ENCODE measurements at regions not wholly inside any gene's neighbourhood (a gene's known extent, or its start where the extent isn't known, plus 50 kb on each side); places are given as distances from the start of the nearest gene placed in this dataset.
A peak's percentile ranks its signal among the peaks of the same experiment; 100 is the strongest.

GRCh38 chr22:44574057-44574639, 76.1 kb upstream of the RTL6 start:
- H3K27me3 ChIP-seq = no peaks in the 10 kb centered on the region
- peak in 1 of 2 donors; percentile 24 for DNase-seq
- no peaks in the 10 kb centered on the region for H3K4me1 ChIP-seq
- intact Hi-C loops (cut with DNase I) = no loop called here
- H3K4me3 ChIP-seq (replicated peaks in 1 of 3) = no peak overlapping the region
- TF ChIP-seq CTCF (IDR thresholded peaks at IDR 0.05) = no peak
- H3K36me3 ChIP-seq = no peaks in the 10 kb centered on the region
- no peaks in the 10 kb centered on the region for H3K9me3 ChIP-seq
- WGBS, 2 donors = 40% methylated on average over 10 of the region's 10 CpGs
- no peak overlapping the region for H3K27ac ChIP-seq

GRCh38 chr22:44573451-44573850, 75.4 kb upstream of the RTL6 start:
- no peaks in the 10 kb centered on the region for H3K27me3 ChIP-seq
- TF ChIP-seq CTCF (IDR thresholded peaks at IDR 0.05) = no peak
- no peaks in the 10 kb centered on the region for H3K4me1 ChIP-seq
- intact Hi-C loops (cut with DNase I) = no loop called here
- no peak overlapping the region for H3K4me3 ChIP-seq (replicated peaks in 1 of 3)
- DNase-seq = no peak
- H3K27ac ChIP-seq = no peak overlapping the region
- H3K9me3 ChIP-seq = no peaks in the 10 kb centered on the region
- H3K36me3 ChIP-seq = no peaks in the 10 kb centered on the region
- WGBS, 2 donors = 90 to 97% methylated on average over 3 to 4 of the region's 4 CpGs

GRCh38 chr22:44572414-44573207, 74.6 kb upstream of the RTL6 start:
- Histone ChIP-seq H3K4me1 (no peaks in the 10 kb centered on the region), H3K9me3 (no peaks in the 10 kb centered on the region), H3K4me3 (replicated peaks in 1 of 3) (no peak overlapping the region), H3K27ac (no peak overlapping the region), H3K36me3 (no peaks in the 10 kb centered on the region), H3K27me3 (no peaks in the 10 kb centered on the region)
- 77 to 79% methylated on average over 12 to 14 of the region's 14 CpGs for WGBS, 2 donors
- no peak for DNase-seq
- intact Hi-C loops (cut with DNase I) = no loop called here
- no peak for TF ChIP-seq CTCF (IDR thresholded peaks at IDR 0.05)
- TF ChIP-seq POLR2A (IDR thresholded peaks at IDR 0.05) = no peak

- no peak overlapping the region for H3K4me3 ChIP-seq (replicated peaks in 1 of 3)
- TF ChIP-seq POLR2A (IDR thresholded peaks at IDR 0.05) (no peak), CTCF (IDR thresholded peaks at IDR 0.05) (no peak)
- 83 to 85% methylated on average over 29 of the region's 29 CpGs for WGBS, 2 donors
- DNase-seq = no peak
- no peaks in the 10 kb centered on the region for H3K9me3 ChIP-seq
- no peaks in the 10 kb centered on the region for H3K27me3 ChIP-seq
- intact Hi-C loops (cut with DNase I) = no loop called here
- H3K27ac ChIP-seq = no peak overlapping the region
- H3K36me3 ChIP-seq = no peaks in the 10 kb centered on the region
- no peaks in the 10 kb centered on the region for H3K4me1 ChIP-seq
These were observed 73.8 kb upstream of the RTL6 start for GRCh38 chr22:44571566-44572413.
